HG03103 (cell line): ENCODE measurements at regions not wholly inside any gene's neighbourhood (a gene's known extent, or its start where the extent isn't known, plus 50 kb on each side); places are given as distances from the start of the nearest gene placed in this dataset.

ENCODE experiments used
- ATAC-seq: cut with Tn5 transposase; IDR thresholded peaks from one replicate; pipeline ENCODE4 v1.9.1; 2021; ENCODE audit warnings: low read depth; ENCODE audit not compliant: unreplicated experiment

DNA sequence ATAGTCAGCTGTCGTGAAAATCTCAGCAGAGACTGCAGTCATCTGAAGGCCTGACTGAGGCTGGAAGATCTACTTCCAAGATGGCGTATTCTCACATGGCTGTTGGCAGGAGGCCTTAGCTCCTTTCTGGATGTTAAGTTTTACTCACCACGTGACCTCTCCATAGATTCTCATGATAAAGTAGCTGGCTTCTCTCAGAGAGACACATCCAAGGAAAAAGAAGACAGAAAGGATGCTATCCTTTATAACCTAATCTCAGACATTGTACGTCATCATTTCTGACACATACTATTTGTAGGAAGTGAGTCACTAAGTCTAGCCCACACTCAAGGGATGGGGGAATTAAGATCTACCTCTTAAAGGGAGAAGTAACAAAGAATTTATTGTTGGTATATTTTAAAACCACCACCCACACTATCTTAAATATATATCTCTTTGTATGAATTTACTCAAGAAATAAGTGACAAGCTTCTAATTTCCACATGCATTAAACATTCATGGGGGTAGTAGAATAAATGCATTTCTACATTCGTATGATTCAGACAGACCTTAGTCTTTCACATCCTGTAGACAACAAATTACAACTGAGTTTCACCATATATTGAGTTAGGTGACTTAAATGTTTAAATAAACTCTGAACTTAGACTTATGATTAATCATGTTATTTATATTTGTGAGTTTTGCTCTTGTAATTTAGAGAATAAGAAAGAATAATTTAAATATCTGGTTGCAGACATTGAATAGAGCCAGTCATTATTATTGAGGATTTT, 411.0 kb downstream of the LRIG3 start:
- ATAC-seq = no peak

DNA sequence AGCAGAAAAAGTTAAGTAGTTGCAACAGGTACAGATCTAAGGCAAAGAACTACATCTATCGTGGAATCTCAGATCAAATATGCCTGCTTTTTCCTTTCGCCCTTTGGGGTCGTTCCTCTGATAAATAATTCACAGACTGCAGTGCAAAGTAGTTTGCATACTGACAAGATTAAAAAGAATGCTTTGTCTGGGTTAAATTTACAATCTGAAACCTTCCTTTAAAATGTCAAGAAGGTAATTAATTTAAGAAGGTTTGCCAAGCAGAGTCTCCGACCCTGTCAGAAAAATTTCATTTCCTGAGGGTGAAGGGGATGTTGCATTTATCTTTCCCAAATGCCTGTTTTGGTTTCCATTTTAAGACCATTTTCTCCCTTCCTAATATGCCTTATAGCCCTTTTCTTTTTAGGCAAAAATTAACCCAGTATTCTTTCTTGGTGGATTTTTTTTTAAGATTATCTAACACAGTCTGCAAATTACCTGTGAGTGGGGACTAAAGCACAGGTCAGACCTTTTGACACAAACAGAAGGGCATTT, 406.9 kb downstream of the LRIG3 start:
- no peak for ATAC-seq

DNA sequence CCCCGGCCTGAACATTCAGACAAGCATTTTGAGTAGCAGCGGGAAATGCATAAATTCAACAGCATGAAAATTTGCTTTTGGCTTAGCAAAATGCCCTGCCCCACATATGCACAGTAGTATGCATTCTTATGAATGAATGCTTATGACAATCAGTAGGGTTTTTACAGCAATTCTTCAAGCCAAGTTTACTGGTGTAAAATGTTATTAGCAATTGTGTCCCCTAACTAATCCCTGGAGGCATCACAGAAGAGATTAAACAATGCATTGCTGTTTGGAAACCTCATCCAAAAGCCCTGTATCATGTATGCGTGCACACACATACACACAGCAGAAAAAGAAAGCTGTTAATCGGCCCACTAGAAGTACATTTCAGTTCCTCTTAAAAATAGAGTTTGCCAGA, 406.5 kb downstream of the LRIG3 start:
- no peak for ATAC-seq

DNA sequence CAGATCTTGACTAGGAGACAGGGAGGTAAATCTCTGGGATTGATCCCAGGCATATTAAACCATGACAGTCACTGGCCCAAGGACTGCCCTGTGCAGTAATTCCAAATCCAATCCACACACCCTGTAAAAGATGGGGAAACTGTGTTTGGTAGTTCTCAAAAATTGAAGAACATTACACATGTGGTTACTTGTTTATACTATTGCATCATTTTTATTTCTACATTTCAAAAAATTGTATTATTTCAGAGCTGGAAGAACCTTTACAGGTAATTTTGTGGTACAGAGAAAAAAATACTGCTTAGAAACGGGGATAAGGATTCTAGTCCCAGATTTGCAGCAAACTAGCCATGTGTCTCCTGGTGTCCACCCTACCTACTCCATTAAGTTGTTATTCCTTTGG, 400.5 kb downstream of the LRIG3 start:
- no peak for ATAC-seq

DNA sequence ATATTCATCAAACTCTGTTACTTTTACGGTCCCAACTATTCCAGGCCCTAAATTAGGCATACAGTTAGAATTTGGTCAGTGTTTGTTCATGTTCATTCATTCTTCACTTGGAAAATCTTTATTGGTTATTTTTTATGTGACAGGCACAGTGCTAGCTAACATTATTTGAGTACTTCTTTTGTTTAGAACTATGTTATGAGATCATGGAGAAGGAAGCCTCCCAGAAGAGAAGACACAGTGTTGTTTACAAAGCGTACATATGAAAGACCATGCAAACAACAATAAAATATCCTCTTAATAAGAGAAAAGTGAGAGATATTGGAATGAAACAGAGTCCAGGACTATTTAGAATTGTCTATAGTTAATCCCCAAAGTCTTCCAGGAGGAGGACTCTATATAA, 399.2 kb downstream of the LRIG3 start:
- no peak for ATAC-seq

DNA sequence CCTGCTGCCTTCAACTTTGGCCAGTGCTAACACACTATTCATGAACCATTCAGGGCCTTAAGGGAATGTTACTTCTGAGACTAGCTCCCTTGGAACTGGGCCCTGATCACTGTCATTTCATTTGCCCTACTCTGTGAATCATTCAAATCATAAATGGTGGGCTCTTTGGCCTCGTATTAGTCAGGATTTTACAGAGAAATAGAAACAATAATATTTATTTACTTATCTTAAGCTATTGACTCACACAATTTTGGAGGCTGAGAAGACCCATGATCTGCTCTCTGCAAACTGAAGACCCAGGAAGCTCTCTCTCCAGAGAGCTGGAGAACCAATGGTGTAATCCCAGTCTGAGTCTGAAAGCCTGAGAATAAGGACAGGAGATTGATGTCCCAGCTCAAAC, 398.5 kb downstream of the LRIG3 start:
- ATAC-seq = no peak

DNA sequence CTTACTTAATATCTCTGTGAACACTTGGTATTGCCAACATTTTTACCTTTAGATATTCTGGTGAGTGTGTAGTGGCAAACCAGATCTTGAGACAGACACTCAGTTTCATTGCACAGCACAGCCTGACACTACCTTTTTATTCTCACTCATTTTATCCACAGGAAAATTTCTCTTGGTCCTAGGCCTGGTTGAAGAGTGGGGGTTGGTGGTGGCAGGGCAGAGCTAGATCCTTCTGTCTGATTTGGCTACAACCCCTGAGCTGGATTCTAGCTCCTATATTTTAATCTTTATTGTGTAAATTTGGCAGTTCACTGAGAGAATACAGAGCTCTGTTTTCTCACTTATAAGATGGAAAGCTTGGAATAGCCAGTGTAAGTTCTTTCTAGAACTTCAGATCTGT, 396.9 kb downstream of the LRIG3 start:
- no peak for ATAC-seq

DNA sequence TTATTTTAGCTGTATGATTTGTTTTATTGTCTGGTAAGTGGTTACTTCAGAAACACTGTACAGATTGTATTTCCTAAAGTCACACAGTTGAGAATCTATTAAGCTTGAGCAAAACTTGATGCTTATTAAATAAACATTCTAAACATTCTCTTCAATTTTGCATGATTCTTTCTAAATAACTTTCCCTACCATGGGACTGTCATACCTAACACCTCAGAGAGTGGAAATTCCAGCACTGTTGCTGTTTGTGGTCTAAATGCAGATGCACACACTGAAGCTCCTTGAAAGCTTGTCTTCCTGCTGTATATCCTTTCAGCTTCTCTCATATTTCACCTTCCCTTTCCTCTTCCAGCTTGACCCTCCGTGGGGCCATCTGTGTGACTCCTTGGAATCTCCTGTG, 392.0 kb downstream of the LRIG3 start:
- ATAC-seq = no peak

DNA sequence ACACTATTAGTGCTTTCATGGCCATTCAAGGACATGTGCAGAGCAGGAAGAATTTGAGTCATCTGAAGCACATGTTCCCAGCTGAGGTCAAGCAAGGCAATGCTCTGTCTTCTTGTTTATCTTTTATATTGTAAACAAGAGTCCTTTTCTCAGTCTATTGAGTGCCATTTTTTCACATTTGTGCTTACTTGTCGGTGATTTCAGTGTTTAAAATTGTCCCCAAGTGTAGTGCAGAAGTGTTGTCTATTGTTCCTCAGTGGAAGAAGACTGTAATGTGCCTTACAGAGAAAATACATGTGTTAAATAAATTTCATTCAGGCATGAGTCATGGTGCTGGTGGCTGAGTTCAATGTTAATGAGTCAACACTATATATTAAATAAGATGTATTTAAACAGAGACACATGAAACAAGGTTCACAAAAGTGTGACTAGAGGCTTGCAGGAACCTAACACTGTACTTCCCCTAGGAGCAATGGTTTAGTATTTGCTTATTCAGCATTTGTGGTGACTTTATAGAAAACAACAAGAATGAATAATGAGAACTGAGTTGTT, 391.1 kb downstream of the LRIG3 start:
- no peak for ATAC-seq

DNA sequence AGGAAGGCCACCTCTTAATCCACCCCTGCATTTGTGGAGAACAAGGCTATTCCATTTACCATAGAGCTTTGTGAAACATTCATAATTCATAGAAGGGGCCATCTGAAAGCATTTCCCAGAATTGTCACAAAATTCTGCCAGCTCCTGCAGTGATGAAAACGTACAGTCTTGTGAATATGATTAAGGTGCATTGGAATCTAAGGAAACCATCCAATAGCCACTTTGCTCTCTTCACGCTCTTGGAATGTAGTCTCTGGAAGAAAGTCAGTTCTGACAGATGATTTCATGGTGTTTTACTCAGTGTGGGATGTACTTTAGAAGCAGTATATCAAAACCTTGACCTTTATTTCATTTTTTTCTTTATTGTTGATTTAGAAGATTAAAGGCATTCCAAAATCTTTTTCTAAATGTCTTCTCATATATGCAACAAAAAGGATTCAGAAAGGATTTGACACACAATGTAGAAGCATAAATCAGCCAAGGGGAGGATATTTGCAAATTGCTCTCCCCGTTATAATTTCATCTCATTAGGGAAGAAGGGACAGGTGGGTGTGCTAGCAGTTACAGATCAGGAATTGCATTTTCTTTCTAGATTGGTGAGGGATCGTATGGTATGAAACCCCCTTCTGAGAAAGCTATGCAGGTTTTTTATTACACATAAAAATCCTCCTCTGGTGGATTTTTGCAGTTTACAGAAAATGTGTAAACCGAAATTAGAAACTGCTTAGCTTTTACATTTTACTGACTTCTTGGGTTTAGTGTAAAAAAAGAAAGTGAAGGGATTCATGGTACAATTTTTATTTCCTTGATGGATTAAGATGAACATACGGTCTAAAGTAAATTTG, 390.2 kb downstream of the LRIG3 start:
- ATAC-seq = no peak

DNA sequence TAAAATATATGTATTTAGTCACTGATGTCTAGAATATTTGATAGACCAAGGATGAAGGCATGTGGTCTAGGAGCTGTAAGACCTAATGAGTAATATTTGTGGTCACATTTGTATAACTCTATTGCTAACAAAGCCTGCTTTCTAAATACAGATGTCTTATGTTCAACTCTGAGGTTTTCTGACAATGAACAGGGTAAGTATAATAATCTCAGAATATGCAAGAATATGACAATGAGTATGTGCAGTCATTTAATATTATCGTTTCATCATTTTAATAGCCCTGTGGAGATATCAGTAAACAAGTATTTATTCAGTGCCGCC, 389.6 kb downstream of the LRIG3 start:
- ATAC-seq = no peak

DNA sequence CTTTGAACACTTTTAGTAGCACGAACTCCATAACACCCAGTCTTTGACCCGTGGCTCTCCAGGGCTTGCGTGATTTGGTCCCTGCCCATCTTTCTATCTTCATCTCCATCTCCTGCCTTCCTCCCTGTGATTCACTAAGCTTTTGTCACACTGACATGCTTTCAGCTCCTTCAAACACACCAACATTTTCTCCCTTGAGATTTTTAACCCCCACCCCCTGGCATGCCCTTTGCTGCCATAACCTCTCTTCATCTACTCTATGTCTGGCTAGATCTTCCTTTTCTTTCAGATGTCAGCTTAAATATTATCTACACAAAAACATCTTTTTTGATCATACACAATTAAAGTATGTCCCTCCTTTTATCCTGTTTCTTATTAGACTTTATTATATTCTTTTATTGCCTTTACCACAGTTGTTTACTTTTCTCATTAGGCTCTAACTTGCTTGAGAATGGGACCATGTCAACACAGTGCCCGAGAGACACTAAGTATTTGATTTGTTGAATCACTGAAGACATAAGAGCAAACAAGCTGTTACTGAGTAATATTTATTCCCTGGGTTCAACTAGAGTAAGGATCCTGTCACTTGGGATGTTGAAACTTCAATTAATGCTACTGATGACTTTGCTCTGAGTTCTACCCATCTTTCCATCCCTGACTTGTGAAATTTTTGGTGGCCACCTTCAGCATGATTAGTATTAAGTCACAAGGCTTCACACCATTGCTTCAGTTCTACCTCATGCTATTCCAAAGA, 387.3 kb downstream of the LRIG3 start:
- no peak for ATAC-seq

DNA sequence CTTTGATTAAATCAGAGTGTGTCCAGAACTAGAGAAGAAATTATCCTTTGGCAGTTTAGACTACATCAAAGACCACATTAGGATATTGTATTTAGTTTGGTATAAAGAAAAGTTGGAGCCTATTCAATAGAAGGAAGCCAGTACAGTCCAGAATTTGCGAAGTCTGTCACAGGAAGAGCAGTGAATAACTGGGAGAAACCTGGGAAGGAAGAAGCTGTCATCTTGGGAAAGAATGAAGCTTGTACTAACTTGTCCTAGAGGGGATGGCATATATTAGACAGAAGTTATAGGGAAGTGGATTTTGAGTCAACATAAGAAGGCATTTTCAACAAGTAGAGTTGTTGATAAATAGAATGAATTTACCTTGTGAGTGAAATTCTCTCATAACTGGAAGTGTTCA, 386.7 kb downstream of the LRIG3 start:
- no peak for ATAC-seq

DNA sequence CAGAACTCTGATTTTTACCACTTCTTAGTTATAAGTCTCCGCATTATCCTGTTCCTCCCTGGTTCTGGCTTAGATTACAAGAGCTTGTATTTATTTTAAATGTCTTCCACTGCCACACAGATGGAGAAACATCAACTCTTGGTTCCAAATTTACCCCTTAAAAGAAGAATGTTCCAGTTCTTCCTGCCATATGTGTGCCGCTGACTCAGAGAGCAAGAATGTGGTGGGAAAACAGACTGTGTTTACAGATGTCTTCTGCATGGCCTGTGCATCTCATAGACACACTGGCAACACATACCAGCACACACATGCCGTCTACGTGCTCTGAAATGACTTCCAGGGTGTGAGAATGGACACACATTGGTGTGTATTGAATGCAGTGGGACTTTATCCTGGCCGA, 383.0 kb downstream of the LRIG3 start:
- no peak for ATAC-seq

DNA sequence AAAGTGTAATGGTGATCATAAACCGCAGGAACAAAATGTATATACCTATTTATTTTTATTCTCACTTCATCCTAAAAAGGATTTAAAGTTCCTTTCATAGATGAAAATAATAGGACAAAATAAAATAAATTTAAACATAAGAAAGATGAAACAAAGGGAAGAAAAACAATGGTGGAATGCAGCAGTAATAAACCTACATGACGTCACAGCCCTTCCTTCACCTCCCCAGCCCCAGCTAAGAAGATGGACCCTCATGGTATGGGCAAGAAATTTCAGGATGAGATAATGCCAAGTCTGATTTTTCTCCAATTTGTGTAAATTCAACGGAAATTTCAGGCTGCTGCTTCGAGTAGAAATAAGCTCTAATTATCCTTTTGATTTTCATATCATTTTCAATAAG, 381.0 kb downstream of the LRIG3 start:
- no peak for ATAC-seq

DNA sequence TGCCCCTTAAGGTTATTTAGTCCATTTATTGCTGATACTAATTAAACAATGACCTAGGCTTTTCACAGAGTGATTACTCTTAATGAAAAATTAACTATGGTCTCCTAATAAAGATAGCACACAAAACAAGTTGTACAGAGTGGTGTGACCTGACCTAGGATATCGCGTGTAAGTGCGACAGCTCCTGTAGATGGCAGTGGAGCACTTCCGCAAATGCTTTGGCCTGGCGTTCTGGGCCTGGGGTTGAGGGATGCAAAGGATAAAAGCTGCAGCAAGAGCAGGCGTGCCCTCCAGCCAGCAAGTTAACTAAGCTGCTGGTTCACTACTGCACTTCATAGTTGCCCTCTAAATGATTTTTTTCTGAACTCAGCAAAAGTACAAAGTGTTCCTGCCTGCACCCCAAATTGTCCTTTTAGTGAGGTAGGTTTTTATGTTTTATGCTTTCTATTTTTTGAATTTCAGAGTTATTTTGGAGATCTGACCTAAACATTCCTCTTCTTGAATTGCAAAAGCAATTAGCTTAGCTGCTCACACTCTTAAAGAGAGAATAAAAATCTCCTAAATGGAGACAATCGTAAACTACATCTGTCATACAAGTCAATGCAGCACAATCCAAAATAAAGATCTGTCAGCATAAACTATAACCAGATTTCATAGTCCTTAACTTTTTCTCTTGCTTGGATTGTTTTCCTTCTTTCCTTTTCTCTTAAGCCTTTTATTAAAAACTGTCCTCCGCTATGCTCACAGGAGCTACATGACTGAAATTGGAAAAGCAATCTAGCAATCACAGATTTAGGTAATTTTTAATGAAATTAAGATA, 379.6 kb downstream of the LRIG3 start:
- ATAC-seq = peak; percentile 86

DNA sequence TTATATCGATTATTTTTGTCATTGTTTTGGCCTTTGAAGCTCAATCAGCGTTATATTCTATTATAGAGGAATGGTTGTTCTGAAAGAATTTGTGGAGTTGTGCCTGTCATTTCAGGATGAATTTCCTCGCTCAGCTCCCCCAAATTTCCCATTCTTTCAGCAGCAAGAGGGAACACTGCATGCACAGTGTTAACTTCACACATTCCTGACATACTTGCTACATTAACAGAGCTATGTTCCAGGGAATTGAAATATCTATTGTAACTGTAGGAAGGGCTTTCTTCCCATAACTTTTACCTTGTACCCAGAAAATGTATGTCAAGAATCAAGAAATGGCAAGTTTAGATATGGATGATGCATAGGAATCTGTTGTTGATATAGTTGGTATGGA, 379.0 kb downstream of the LRIG3 start:
- ATAC-seq = no peak

DNA sequence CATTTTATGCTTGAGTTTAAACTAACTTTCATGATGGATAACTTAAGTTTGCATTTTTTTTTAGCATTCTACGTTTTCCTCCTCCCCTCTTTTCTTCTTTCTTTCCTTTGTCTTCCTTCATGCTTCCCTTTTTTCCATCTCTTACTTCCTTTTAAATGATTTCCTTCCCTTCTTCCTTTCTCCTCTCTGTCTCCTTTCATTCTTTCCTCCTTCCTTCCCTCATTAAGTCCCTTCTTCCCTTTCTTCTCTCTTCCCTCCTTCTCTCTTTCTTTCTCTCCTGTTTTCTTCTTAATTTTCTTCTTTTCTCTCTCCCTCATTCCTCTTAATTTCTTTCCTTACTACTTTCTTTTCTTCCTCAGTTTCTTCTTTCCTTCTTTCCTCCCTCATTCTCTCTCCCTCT, 376.0 kb downstream of the LRIG3 start:
- no peak for ATAC-seq

DNA sequence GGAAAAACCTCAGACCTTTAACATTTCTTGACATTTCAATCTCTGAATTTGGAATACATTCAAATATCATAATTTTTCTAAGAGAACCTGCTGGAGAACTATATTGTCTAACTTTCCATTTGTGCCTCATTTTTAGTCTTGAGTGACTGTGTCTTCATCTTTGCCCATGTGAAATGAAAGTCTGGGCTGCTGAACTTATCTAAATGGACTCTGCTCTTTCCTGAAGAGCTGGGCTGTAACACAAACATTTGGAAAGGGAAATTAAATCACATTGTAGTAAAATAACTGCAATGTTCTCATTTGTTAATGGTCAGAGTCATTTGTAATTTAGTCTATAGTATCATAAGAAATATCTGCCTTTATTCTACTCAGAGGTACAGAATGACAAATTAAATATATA, 373.1 kb downstream of the LRIG3 start:
- no peak for ATAC-seq

DNA sequence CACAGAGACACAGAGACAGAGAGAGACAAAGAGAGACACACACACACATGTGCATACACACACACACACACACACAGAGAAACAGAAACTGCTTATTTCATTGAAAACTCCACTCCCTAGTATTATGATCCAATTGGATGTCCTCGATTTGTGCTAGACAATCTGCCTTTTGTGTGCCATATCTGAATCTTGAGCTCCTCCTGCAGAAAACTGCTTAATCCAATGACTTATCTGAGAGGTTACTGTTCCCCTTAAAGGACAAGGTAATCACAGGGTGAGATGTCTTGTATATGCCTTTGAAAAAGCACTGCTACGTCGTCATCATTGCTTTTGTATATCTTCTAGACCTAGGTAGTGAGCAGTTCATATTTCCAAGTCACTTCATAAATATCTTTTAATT, 371.5 kb downstream of the LRIG3 start:
- ATAC-seq = no peak
